HepG2 (cell line): ENCODE measurements at regions not wholly inside any gene's neighbourhood (a gene's known extent, or its start where the extent isn't known, plus 50 kb on each side); places are given as distances from the start of the nearest gene placed in this dataset.

ENCODE experiments used
- ATAC-seq: fragments of 200-7000 bp; cut with Tn5 transposase; 3 replicates; pipeline ENCODE4 v1.9.1; 2020; ENCODE audit warnings: mild to moderate bottlenecking, moderate library complexity
- BruUV-seq: library from RNA; stranded (reverse); fragments of 400-500 nt; replicated peaks from 2 replicates; lab custom pipeline; 2021; lab: Mats Ljungman, UMichigan
- CTCF ChIA-PET: fragments of 300-600 bp; formaldehyde crosslinking; extraction: SDS; loops from one replicate; lab custom pipeline; 2021; ENCODE audit warnings: low total read pairs, inconsistent platforms, low intra/inter-chr PET ratio; lab: Yijun Ruan, JAX
- POLR2A ChIA-PET: fragments of 350-600 bp; sonication (Branson Sonifier 250); formaldehyde crosslinking; loops from one replicate; lab custom pipeline; 2020; ENCODE audit warnings: antibody characterized with exemption, inconsistent platforms; lab: Yijun Ruan, JAX
- DNase-seq: peaks from one replicate; pipeline ENCODE4 v3.0.0-alpha.2; 2015; ENCODE audit warnings: low spot score
- FAIRE-seq: peaks from 3 replicates; lab custom pipeline; 2011; peaks lifted over from hg19 to GRCh38; lab: Jason Lieb, UNC
- H2AFZ ChIP-seq: one replicate; pipeline ENCODE4 v1.6.1; 2011; ENCODE audit warnings: low read length, inconsistent platforms
- H3K27ac ChIP-seq: fragments of 300-600 bp; 3 replicates; pipeline ENCODE4 v1.8.0; 2011; ENCODE audit warnings: mixed run types, mild to moderate bottlenecking, mixed read lengths, low read length, inconsistent platforms; ENCODE audit not compliant: insufficient read depth; ENCODE audit errors: extremely low read length
- H3K27me3 ChIP-seq, 2 experiments: fragments of 200-600 bp in 1 of 2; 2 replicates in 1 of 2; 3 replicates in 1 of 2; pipeline versions ENCODE4 v1.6.0 to v1.8.0; 2011; ENCODE audit warnings: low read length in 2 of 2, mild to moderate bottlenecking in 2 of 2, moderate library complexity in 2 of 2, inconsistent platforms in 1 of 2; ENCODE audit not compliant: insufficient read depth in 2 of 2, control insufficient read depth in 1 of 2
- H3K36me3 ChIP-seq, 2 experiments: fragments of 200-600 bp in 1 of 2; replicated peaks in 1 of 2; 2 replicates in 1 of 2; 3 replicates in 1 of 2; pipeline versions ENCODE4 v1.5.1 to v1.8.0; 2011; ENCODE audit warnings: low read length in 2 of 2, inconsistent platforms in 1 of 2; ENCODE audit not compliant: insufficient read depth in 2 of 2, control insufficient read depth in 1 of 2
- H3K4me1 ChIP-seq: 2 replicates; pipeline ENCODE4 v1.5.1; 2012; ENCODE audit warnings: low read length, inconsistent platforms; ENCODE audit not compliant: insufficient read depth
- H3K4me2 ChIP-seq: 2 replicates; pipeline ENCODE4 v1.6.0; 2011; ENCODE audit warnings: low read depth, low read length, inconsistent platforms
- H3K4me3 ChIP-seq, 3 experiments: fragments of 200-600 bp in 1 of 3; sonication (generic), shearing (Covaris generic) in 1 of 3; replicated peaks in 1 of 3; 2 replicates each; pipeline ENCODE4 v1.5.1; 2011 to 2016; ENCODE audit warnings: low read length in 3 of 3, inconsistent platforms in 2 of 3, low read depth in 2 of 3, mild to moderate bottlenecking in 2 of 3, control low read depth in 1 of 3, mixed read lengths in 1 of 3; ENCODE audit not compliant: insufficient read depth in 1 of 3
- H3K79me2 ChIP-seq: one replicate; pipeline ENCODE4 v1.6.1; 2011; ENCODE audit warnings: low read length, inconsistent platforms; ENCODE audit not compliant: insufficient read depth
- H3K9ac ChIP-seq: 2 replicates; pipeline ENCODE4 v1.6.0; 2011; ENCODE audit warnings: mild to moderate bottlenecking, low read depth, low read length, inconsistent platforms; ENCODE audit not compliant: insufficient read depth
- H3K9me3 ChIP-seq: 2 replicates; pipeline ENCODE4 v1.5.1; 2012; ENCODE audit warnings: mild to moderate bottlenecking, low read length
- H4K20me1 ChIP-seq: 2 replicates; pipeline ENCODE4 v1.6.0; 2011; ENCODE audit warnings: inconsistent platforms, mild to moderate bottlenecking, low read length, moderate library complexity; ENCODE audit not compliant: insufficient read depth
- FOXA3 ChIP-seq: IDR thresholded peaks from 2 replicates; pipeline ENCODE4 v1.6.1; 2016; ENCODE audit warnings: missing genetic modification reagents, missing compliant biosample characterization
- FOXP1 ChIP-seq, 2 experiments: fragments of 450-650 bp in 1 of 2; IDR thresholded peaks; 2 replicates each; pipeline ENCODE4 v1.6.1; 2017 to 2018; ENCODE audit warnings: antibody characterized with exemption in 1 of 2
- JUND ChIP-seq: sonication (generic); formaldehyde crosslinking; IDR thresholded peaks from 2 replicates; pipeline ENCODE4 v1.8.0; 2022; ENCODE audit warnings: mild to moderate bottlenecking, missing genetic modification reagents
- MAF1 ChIP-seq: sonication (generic); formaldehyde crosslinking; IDR thresholded peaks from 2 replicates; pipeline ENCODE4 v1.5.0; 2020; ENCODE audit warnings: missing genetic modification reagents, borderline replicate concordance
- PRMT3 ChIP-seq: sonication (generic); formaldehyde crosslinking; IDR thresholded peaks from 2 replicates; pipeline ENCODE4 v1.8.1; 2022; ENCODE audit warnings: low read depth, mild to moderate bottlenecking, moderate library complexity, missing genetic modification reagents, borderline replicate concordance
- ZNF136 ChIP-seq: sonication (generic); formaldehyde crosslinking; IDR thresholded peaks from 2 replicates; pipeline ENCODE4 v1.8.1; 2022; ENCODE audit warnings: low read depth, mild to moderate bottlenecking, moderate library complexity, missing genetic modification reagents
- ZNF567 ChIP-seq: sonication (generic); formaldehyde crosslinking; IDR thresholded peaks from 2 replicates; pipeline ENCODE4 v1.8.1; 2023; ENCODE audit warnings: mild to moderate bottlenecking, missing genetic modification reagents, borderline replicate concordance
- ZNF773 ChIP-seq: sonication (generic); formaldehyde crosslinking; IDR thresholded peaks from 2 replicates; pipeline ENCODE4 v1.4.0; 2020; ENCODE audit warnings: missing genetic modification reagents, borderline replicate concordance
- WGBS: methylation state at CpG from one replicate; pipeline ENCODE4 v1.1.6; 2017; ENCODE audit warnings: low lambda C conversion rate; 5-methylcytosine and 5-hydroxymethylcytosine counted together
- in situ Hi-C: cut with HindIII; loops from 2 replicates; pipeline ENCODE4 v1.10.0; 2017; ENCODE audit warnings: low pct_unique_long_range_greater_than_20kb; ENCODE audit not compliant: extremely low pct_ligation_motif_present
- intact Hi-C: fragments of 100-400 bp; cut with micrococcal nuclease; formaldehyde crosslinking; loops from one replicate; pipeline ENCODE4 v1.10.0; 2022; ENCODE audit not compliant: unreplicated experiment
- TF ChIP-seq, protein P1 (sequence below): sonication (generic); formaldehyde crosslinking; IDR thresholded peaks from 2 replicates; pipeline ENCODE4 v1.5.0; 2020; ENCODE audit warnings: mild to moderate bottlenecking, missing genetic modification reagents

DNA sequence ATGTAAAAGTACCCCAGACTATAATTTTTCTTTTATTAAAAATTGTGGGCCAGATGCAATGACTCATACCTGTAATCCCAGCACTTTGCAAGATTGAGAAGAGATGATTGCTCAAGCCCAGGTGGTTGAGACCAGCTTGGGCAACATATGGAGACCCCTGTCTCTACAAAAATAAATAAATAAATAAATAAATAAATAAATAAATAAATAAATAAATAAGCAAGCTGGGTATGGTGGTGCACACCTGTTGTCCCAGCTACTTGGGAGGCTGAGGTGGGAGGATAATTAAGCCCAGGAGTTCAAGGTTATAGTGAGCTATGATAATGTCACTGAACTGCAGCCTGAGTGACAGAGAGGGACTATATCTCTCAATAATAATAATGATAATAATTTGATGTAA is 66.1 kb upstream of the CCDC179 start:
- H2AFZ ChIP-seq = no peak overlapping the region
- H3K4me1 ChIP-seq = no peaks in the 10 kb centered on the region
- no peak overlapping the region for H3K4me3 ChIP-seq
- no peaks in the 10 kb centered on the region for H3K79me2 ChIP-seq
- TF ChIP-seq JUND (CRISPR knock-in tag) (no peak), ZNF567 (no peak), ZNF136 (CRISPR knock-in tag) (no peak), PRMT3 (no peak), ZNF773 (CRISPR knock-in tag) (no peak)
- TF ChIP-seq, protein P1, sequence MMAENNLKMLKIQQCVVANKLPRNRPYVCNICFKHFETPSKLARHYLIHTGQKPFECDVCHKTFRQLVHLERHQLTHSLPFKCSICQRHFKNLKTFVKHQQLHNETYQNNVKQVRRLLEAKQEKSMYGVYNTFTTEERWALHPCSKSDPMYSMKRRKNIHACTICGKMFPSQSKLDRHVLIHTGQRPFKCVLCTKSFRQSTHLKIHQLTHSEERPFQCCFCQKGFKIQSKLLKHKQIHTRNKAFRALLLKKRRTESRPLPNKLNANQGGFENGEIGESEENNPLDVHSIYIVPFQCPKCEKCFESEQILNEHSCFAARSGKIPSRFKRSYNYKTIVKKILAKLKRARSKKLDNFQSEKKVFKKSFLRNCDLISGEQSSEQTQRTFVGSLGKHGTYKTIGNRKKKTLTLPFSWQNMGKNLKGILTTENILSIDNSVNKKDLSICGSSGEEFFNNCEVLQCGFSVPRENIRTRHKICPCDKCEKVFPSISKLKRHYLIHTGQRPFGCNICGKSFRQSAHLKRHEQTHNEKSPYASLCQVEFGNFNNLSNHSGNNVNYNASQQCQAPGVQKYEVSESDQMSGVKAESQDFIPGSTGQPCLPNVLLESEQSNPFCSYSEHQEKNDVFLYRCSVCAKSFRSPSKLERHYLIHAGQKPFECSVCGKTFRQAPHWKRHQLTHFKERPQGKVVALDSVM = no peak
- FAIRE-seq (no peak), ATAC-seq (no peak), DNase-seq (no peak)
- H3K27ac ChIP-seq = no peak overlapping the region
- ChIA-PET POLR2A (no interaction called here), CTCF (no interaction called here)
- BruUV-seq = no TSS peak
- H3K27me3 ChIP-seq = no peaks in the 10 kb centered on the region
- in situ Hi-C loops (no loop called here), intact Hi-C loops (no loop called here)
- H3K9me3 ChIP-seq = no peaks in the 10 kb centered on the region
- H4K20me1 ChIP-seq = no peaks in the 10 kb centered on the region
- H3K4me2 ChIP-seq = no peak overlapping the region
- H3K36me3 ChIP-seq = no peaks in the 10 kb centered on the region
- no peak overlapping the region for H3K9ac ChIP-seq

DNA sequence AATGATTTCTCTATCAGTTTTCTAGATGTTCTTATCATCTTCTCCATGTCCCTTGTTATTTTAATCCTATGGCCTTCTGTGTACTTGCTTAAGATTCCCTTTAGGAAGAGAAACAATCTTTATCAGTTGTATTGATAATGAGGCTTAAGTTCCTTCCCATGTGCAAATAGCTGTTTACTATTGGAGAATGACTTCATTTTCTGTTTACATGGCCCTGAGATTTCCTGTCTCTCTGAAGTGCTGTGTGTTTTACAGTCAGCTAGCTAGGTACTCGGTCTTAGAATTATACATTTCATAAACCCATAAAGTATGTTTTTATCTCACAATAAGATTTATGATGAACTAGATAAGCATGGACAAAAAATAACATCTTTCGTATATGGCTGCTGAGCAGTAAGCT is 67.5 kb upstream of the CCDC179 start:
- DNase-seq (no peak), FAIRE-seq (no peak), ATAC-seq (no peak)
- no peaks in the 10 kb centered on the region for H3K36me3 ChIP-seq
- H3K9me3 ChIP-seq = no peaks in the 10 kb centered on the region
- H2AFZ ChIP-seq = no peak overlapping the region
- no peak overlapping the region for H3K9ac ChIP-seq
- CTCF ChIA-PET = interaction anchor here (1.5 kb wide), 1 partner anchor 51 kb away, joined by 4 read pairs; no protein-coding TSS in a partner anchor
- TF ChIP-seq FOXP1 (IDR thresholded peaks at IDR 0.05) (no peak), FOXP1 (CRISPR knock-in tag; IDR thresholded peaks at IDR 0.05) (peak; percentile 64), FOXA3 (0 out of 2 replicates have a peak, but pooled peaks have one; percentile 8), MAF1 (no peak)
- no peak overlapping the region for H3K4me2 ChIP-seq
- no TSS peak for BruUV-seq
- POLR2A ChIA-PET = no interaction called here
- no peak overlapping the region for H3K27ac ChIP-seq
- no peak overlapping the region for H3K4me3 ChIP-seq
- intact Hi-C loops (no loop called here), in situ Hi-C loops (no loop called here)
- H3K79me2 ChIP-seq = no peaks in the 10 kb centered on the region
- no peaks in the 10 kb centered on the region for H3K4me1 ChIP-seq
- H3K27me3 ChIP-seq = no peaks in the 10 kb centered on the region
- no peaks in the 10 kb centered on the region for H4K20me1 ChIP-seq
- WGBS = 28% methylated on average over 2 of the region's 2 CpGs
